ENCODE measurements at regions not wholly inside any gene's neighbourhood (a gene's known extent, or its start where the extent isn't known, plus 50 kb on each side); places are given as distances from the start of the nearest gene placed in this dataset.

- Histone ChIP-seq H2AFZ (ENCODE audit: low read length) (no peak overlapping the region), H3F3A (ENCODE audit: low read length, unreplicated experiment) (peaks cover 5% of the 10 kb centered on the region), H3K79me2 (ENCODE audit: low read length) (no peaks in the 10 kb centered on the region), H3K4me2 (ENCODE audit: low read length) (peak overlapping the region; percentile 50; the same call in 1 of the 2 replicates), H3K9me2 (replicated peaks; ENCODE audit: low read length) (no peaks in the 10 kb centered on the region), H3K4me3 (ENCODE audit: low read length) (no peak overlapping the region), H3K27ac (ENCODE audit: low read length) (no peak overlapping the region), H3K27me3 (ENCODE audit: low read length) (no peaks in the 10 kb centered on the region), H3K4me1 (ENCODE audit: insufficient read depth, low read length) (peaks cover 18% of the 10 kb centered on the region), H3K9me3 (ENCODE audit: low read length) (no peaks in the 10 kb centered on the region), H3K36me3 (ENCODE audit: low read depth, low read length) (no peaks in the 10 kb centered on the region), H4K20me1 (ENCODE audit: low read length) (no peaks in the 10 kb centered on the region), H3K9ac (ENCODE audit: low read length) (no peak overlapping the region)
- DNase-seq (no peak), ATAC-seq (no peak)
- ChIA-PET POLR2A (ENCODE audit: unreplicated experiment) (interaction anchor here (2.2 kb wide), 1 partner anchor 731 kb away, joined by 11 read pairs; the partner anchor contains the start of gene BTG1), CTCF (interaction anchor here (0.6 kb wide), 1 partner anchor 162 kb away, joined by 4 read pairs; no protein-coding TSS in a partner anchor)
- intact Hi-C loops (cut with micrococcal nuclease): loop anchor here (10.0 kb wide), 1 partner anchor 270 kb away; no protein-coding TSS in a partner anchor
- TF ChIP-seq, protein P1, sequence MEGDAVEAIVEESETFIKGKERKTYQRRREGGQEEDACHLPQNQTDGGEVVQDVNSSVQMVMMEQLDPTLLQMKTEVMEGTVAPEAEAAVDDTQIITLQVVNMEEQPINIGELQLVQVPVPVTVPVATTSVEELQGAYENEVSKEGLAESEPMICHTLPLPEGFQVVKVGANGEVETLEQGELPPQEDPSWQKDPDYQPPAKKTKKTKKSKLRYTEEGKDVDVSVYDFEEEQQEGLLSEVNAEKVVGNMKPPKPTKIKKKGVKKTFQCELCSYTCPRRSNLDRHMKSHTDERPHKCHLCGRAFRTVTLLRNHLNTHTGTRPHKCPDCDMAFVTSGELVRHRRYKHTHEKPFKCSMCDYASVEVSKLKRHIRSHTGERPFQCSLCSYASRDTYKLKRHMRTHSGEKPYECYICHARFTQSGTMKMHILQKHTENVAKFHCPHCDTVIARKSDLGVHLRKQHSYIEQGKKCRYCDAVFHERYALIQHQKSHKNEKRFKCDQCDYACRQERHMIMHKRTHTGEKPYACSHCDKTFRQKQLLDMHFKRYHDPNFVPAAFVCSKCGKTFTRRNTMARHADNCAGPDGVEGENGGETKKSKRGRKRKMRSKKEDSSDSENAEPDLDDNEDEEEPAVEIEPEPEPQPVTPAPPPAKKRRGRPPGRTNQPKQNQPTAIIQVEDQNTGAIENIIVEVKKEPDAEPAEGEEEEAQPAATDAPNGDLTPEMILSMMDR (conservative IDR thresholded peaks at IDR 0.05; ENCODE audit: low read depth, low read length): no peak
- TF ChIP-seq EZH2 (IDR thresholded peaks at IDR 0.05; ENCODE audit: low read length, unreplicated experiment): no peak
- no TSS peak for BruUV-seq (replicated peaks)
These were observed 232.0 kb upstream of the DCN start for GRCh38 chr12:91414636-91415035.

- Histone ChIP-seq H2AFZ (ENCODE audit: low read length) (no peak overlapping the region), H3K27me3 (ENCODE audit: low read length) (no peaks in the 10 kb centered on the region), H3F3A (ENCODE audit: low read length, unreplicated experiment) (peaks cover 5% of the 10 kb centered on the region), H3K9me2 (replicated peaks; ENCODE audit: low read length) (no peaks in the 10 kb centered on the region), H3K9me3 (ENCODE audit: low read length) (no peaks in the 10 kb centered on the region), H3K4me3 (ENCODE audit: low read length) (peak overlapping the region; percentile 1; the same call in 1 of the 2 replicates), H4K20me1 (ENCODE audit: low read length) (no peaks in the 10 kb centered on the region), H3K4me1 (ENCODE audit: insufficient read depth, low read length) (peaks cover 18% of the 10 kb centered on the region), H3K4me2 (ENCODE audit: low read length) (peak overlapping the region; percentile 50), H3K36me3 (ENCODE audit: low read depth, low read length) (no peaks in the 10 kb centered on the region), H3K9ac (ENCODE audit: low read length) (no peak overlapping the region; the same call in 1 of the 2 replicates), H3K27ac (ENCODE audit: low read length) (peak overlapping the region; percentile 67), H3K79me2 (ENCODE audit: low read length) (no peaks in the 10 kb centered on the region)
- CTCF ChIA-PET: interaction anchor here (0.6 kb wide), 1 partner anchor 163 kb away, joined by 4 read pairs; no protein-coding TSS in a partner anchor
- BruUV-seq (replicated peaks): no TSS peak
- intact Hi-C loops (cut with micrococcal nuclease): loop anchor here (1.0 to 10.0 kb wide), 3 partner anchors 116 to 271 kb away; no protein-coding TSS in a partner anchor
- no peak for TF ChIP-seq EZH2 (IDR thresholded peaks at IDR 0.05; ENCODE audit: low read length, unreplicated experiment)
- no peak for TF ChIP-seq EZH2phosphoT487 (IDR thresholded peaks at IDR 0.05; ENCODE audit: borderline replicate concordance, low read length)
- TF ChIP-seq, protein P1 (conservative IDR thresholded peaks at IDR 0.05; ENCODE audit: low read depth, low read length): no peak
- peak; percentile 99 for ATAC-seq
- DNase-seq: peak; percentile 95
- POLR2A ChIA-PET (ENCODE audit: unreplicated experiment): interaction anchor here (2.2 kb wide), 1 partner anchor 732 kb away, joined by 11 read pairs; the partner anchor contains the start of gene BTG1
These were observed 231.2 kb upstream of the DCN start for GRCh38 chr12:91413581-91414546.

Measured in PC-3 (cell line).